GM12878 (cell line): ENCODE measurements at regions not wholly inside any gene's neighbourhood (a gene's known extent, or its start where the extent isn't known, plus 50 kb on each side); places are given as distances from the start of the nearest gene placed in this dataset.

ENCODE experiments used
- ATAC-seq: fragments of 200-7000 bp; cut with Tn5 transposase; 3 replicates; pipeline ENCODE4 v1.9.1; 2020; ENCODE audit warnings: mild to moderate bottlenecking, moderate library complexity
- BruUV-seq: library from RNA; stranded (reverse); fragments of 400-500 nt; replicated peaks from 2 replicates; lab custom pipeline; 2021; lab: Mats Ljungman, UMichigan
- CTCF ChIA-PET: fragments of 300-600 bp; sonication (Branson Sonifier 250); formaldehyde crosslinking; extraction: SDS; loops from one replicate; lab custom pipeline; 2021; ENCODE audit warnings: inconsistent platforms; lab: Yijun Ruan, JAX
- POLR2A ChIA-PET: fragments of 350-600 bp; formaldehyde crosslinking; extraction: SDS; loops from one replicate; lab custom pipeline; 2021; ENCODE audit warnings: inconsistent platforms; lab: Charles Lee
- RAD21 ChIA-PET: fragments of 300-600 bp; sonication (Branson Sonifier 250); formaldehyde crosslinking; loops from one replicate; lab custom pipeline; 2023; ENCODE audit warnings: antibody characterized with exemption; ENCODE audit not compliant: unreplicated experiment; lab: Charles Lee
- SMC1A ChIA-PET: fragments of 300-600 bp; sonication (Branson Sonifier 250); formaldehyde crosslinking; loops from one replicate; lab custom pipeline; 2023; ENCODE audit not compliant: unreplicated experiment, uncharacterized antibody; lab: Charles Lee
- DNase-seq: peaks from one replicate; pipeline ENCODE4 v3.0.0-alpha.2; 2011; ENCODE audit warnings: low read depth, low spot score
- FAIRE-seq: peaks from 3 replicates; lab custom pipeline; 2011; peaks lifted over from hg19 to GRCh38; lab: Jason Lieb, UNC
- H2AFZ ChIP-seq: 2 replicates; pipeline ENCODE4 v1.6.0; 2011; ENCODE audit warnings: low read depth, low read length, control low read depth; ENCODE audit not compliant: control insufficient read depth
- H3K27ac ChIP-seq: 2 replicates; pipeline ENCODE4 v1.5.1; 2011; ENCODE audit warnings: control low read depth; ENCODE audit not compliant: control insufficient read depth, insufficient read depth
- H3K27me3 ChIP-seq, 2 experiments: replicated peaks in 1 of 2; 2 replicates each; pipeline versions ENCODE4 v1.6.0 to v1.6.1; 2011; ENCODE audit warnings: low read length in 1 of 2; ENCODE audit not compliant: control insufficient read depth in 2 of 2, insufficient read depth in 2 of 2
- H3K36me3 ChIP-seq, 2 experiments: 2 replicates each; pipeline ENCODE4 v1.5.1; 2011; ENCODE audit warnings: low read length in 1 of 2; ENCODE audit not compliant: control insufficient read depth in 2 of 2, insufficient read depth in 2 of 2
- H3K4me1 ChIP-seq: 2 replicates; pipeline ENCODE4 v1.6.1; 2011; ENCODE audit warnings: mild to moderate bottlenecking, low read length, moderate library complexity, mixed read lengths; ENCODE audit not compliant: control insufficient read depth, insufficient read depth
- H3K4me2 ChIP-seq: 2 replicates; pipeline ENCODE4 v1.6.0; 2011; ENCODE audit warnings: control low read depth; ENCODE audit not compliant: control insufficient read depth, insufficient read depth
- H3K4me3 ChIP-seq: fragments of 200-600 bp; sonication (generic); 2 replicates; pipeline ENCODE4 v1.5.1; 2016
- H3K79me2 ChIP-seq: 2 replicates; pipeline ENCODE4 v1.6.0; 2011; ENCODE audit warnings: low read length; ENCODE audit not compliant: control insufficient read depth, insufficient read depth
- H3K9ac ChIP-seq: 2 replicates; pipeline ENCODE4 v1.8.0; 2011; ENCODE audit warnings: low read length, control low read depth, mixed read lengths; ENCODE audit not compliant: control insufficient read depth, insufficient read depth
- H3K9me3 ChIP-seq: replicated peaks from 3 replicates; pipeline ENCODE4 v1.5.1; 2011; ENCODE audit warnings: mild to moderate bottlenecking, low read length; ENCODE audit not compliant: control insufficient read depth, insufficient read depth
- H4K20me1 ChIP-seq: 2 replicates; pipeline ENCODE4 v1.6.0; 2011; ENCODE audit not compliant: control insufficient read depth, insufficient read depth
- BACH1 ChIP-seq: fragments of 450-650 bp; IDR thresholded peaks from 2 replicates; pipeline ENCODE4 v1.6.1; 2017; ENCODE audit warnings: mild to moderate bottlenecking, borderline replicate concordance
- BCL11A ChIP-seq: IDR thresholded peaks from 2 replicates; pipeline ENCODE4 v1.6.1; 2011; ENCODE audit warnings: low read depth, low read length
- BCLAF1 ChIP-seq: fragments of 450-650 bp; IDR thresholded peaks from 2 replicates; pipeline ENCODE4 v1.6.1; 2017; ENCODE audit warnings: antibody characterized with exemption, mild to moderate bottlenecking, moderate library complexity
- HDAC6 ChIP-seq: fragments of 200-600 bp; sonication (generic); IDR thresholded peaks from one replicate; pipeline ENCODE4 v1.8.0; 2017; ENCODE audit warnings: antibody characterized with exemption; ENCODE audit not compliant: unreplicated experiment
- MEF2B ChIP-seq: fragments of 450-650 bp; IDR thresholded peaks from 2 replicates; pipeline ENCODE4 v1.6.1; 2018; ENCODE audit warnings: mild to moderate bottlenecking, moderate library complexity; ENCODE audit not compliant: partially characterized antibody, poor library complexity, severe bottlenecking
- PAX5 ChIP-seq: IDR thresholded peaks from 2 replicates; pipeline ENCODE4 v1.6.1; 2011; ENCODE audit warnings: low read depth, low read length, borderline replicate concordance
- RFX5 ChIP-seq: IDR thresholded peaks from 2 replicates; pipeline ENCODE4 v1.6.1; 2011; ENCODE audit warnings: low read depth, low read length, improper control_type of control experiment
- SIX5 ChIP-seq: IDR thresholded peaks from 2 replicates; pipeline ENCODE4 v1.6.1; 2011; ENCODE audit warnings: mild to moderate bottlenecking, low read depth, low read length, moderate library complexity; ENCODE audit not compliant: severe bottlenecking
- SMARCA5 ChIP-seq: fragments of 450-650 bp; IDR thresholded peaks from 2 replicates; pipeline ENCODE4 v1.6.1; 2017; ENCODE audit warnings: mild to moderate bottlenecking
- SMC3 ChIP-seq: IDR thresholded peaks from 2 replicates; pipeline ENCODE4 v1.6.1; 2011; ENCODE audit warnings: low read length, improper control_type of control experiment, borderline replicate concordance
- STAT3 ChIP-seq: IDR thresholded peaks from 2 replicates; pipeline ENCODE4 v1.6.1; 2011; ENCODE audit warnings: low read depth, low read length, improper control_type of control experiment
- TCF3 ChIP-seq: IDR thresholded peaks from 2 replicates; pipeline ENCODE4 v1.6.1; 2012; ENCODE audit warnings: low read depth, mild to moderate bottlenecking, low read length, borderline replicate concordance; ENCODE audit not compliant: insufficient read depth
- WGBS: methylation state at CpG from one replicate; pipeline ENCODE4 v1.1.6; 2016; ENCODE audit warnings: low lambda C conversion rate; ENCODE audit not compliant: insufficient replicate concordance, insufficient coverage; ENCODE audit errors: missing lambda C conversion rate; 5-methylcytosine and 5-hydroxymethylcytosine counted together
- in situ Hi-C: fragments of 300-500 bp; cut with MboI; formaldehyde crosslinking; loops from 9 replicates; pipeline ENCODE4 v1.14.3; 2018; ENCODE audit warnings: mixed read lengths
- intact Hi-C: fragments of 100-400 bp; cut with micrococcal nuclease; formaldehyde crosslinking; loops from one replicate; pipeline ENCODE4 v1.14.2; 2022; ENCODE audit not compliant: unreplicated experiment
- TF ChIP-seq, protein P1 (sequence below): fragments of 450-650 bp; IDR thresholded peaks from 2 replicates; pipeline ENCODE4 v1.6.1; 2017; ENCODE audit warnings: mild to moderate bottlenecking

DNA sequence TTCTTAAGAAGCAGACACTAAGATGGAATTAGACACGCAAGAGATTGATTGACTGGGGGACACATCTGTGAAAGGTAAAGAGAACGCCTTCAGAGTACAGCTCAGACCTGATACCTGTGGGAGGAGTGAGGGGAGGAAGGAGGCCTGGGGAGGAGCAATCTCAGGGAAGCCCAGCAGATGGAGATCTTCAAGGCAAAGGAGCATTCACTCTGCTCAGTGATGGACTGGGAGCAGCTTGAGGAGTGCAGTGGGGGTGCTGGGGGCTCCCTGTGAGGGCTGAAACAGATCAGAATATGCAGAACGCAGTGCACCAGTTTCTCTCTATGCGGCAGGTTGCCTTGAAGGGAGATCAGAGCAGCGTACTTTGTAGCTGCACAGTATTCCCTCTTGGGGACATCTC lies 103.7 kb upstream of the ATP8B1 start:
- TF ChIP-seq SMC3 (no peak), STAT3 (no peak)
- in situ Hi-C loops = no loop called here
- ATAC-seq (no peak; the same call in 2 of the 3 replicates), FAIRE-seq (no peak), DNase-seq (no peak)
- H3K4me3 ChIP-seq = no peak overlapping the region
- no peaks in the 10 kb centered on the region for H3K79me2 ChIP-seq
- no peaks in the 10 kb centered on the region; a peak in 2 of 4 replicates for H3K27me3 ChIP-seq
- H3K27ac ChIP-seq = no peak overlapping the region
- ChIA-PET CTCF (interaction anchor here (0.6 to 0.8 kb wide), 2 partner anchors 19 to 943 kb away, joined by 3 read pairs; no protein-coding TSS in a partner anchor), RAD21 (no interaction called here), SMC1A (no interaction called here), POLR2A (no interaction called here)
- WGBS = 70% methylated on average over 5 of the region's 5 CpGs
- BruUV-seq = no TSS peak
- intact Hi-C loops = no loop called here
- H4K20me1 ChIP-seq = no peaks in the 10 kb centered on the region
- H3K36me3 ChIP-seq = no peaks in the 10 kb centered on the region
- H3K4me1 ChIP-seq = no peaks in the 10 kb centered on the region
- no peak overlapping the region for H2AFZ ChIP-seq
- H3K4me2 ChIP-seq = no peak overlapping the region
- no peaks in the 10 kb centered on the region for H3K9me3 ChIP-seq
- no peak overlapping the region for H3K9ac ChIP-seq

DNA sequence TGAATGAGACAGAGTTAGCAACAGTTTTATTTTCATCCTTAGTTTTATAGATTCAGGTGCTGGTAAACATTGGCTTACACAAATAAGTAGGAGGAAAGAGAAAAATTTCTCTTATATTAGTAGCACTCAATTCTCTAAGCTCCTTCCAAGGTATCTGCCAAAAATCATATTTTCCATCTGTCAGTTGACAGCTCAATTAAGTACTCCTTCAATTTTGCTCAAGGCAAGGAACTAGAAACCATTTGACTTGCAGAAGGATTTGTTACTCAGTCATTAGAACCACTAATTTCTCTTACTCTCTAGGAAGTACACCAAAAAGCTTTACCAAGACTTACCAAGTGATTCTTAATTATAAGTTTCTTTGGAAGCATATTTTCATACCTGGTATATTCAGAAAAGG lies 101.4 kb upstream of the ATP8B1 start:
- Histone ChIP-seq H3K4me2 (no peak overlapping the region), H3K9me3 (no peaks in the 10 kb centered on the region), H3K4me1 (no peaks in the 10 kb centered on the region), H3K79me2 (no peaks in the 10 kb centered on the region), H2AFZ (no peak overlapping the region), H4K20me1 (no peaks in the 10 kb centered on the region), H3K27ac (no peak overlapping the region), H3K4me3 (no peak overlapping the region), H3K27me3 (no peaks in the 10 kb centered on the region; a peak in 2 of 4 replicates), H3K36me3 (no peaks in the 10 kb centered on the region), H3K9ac (no peak overlapping the region)
- intact Hi-C loops = no loop called here
- ATAC-seq = no peak
- FAIRE-seq = no peak
- SMC1A ChIA-PET = interaction anchor here (0.9 to 1.3 kb wide), 2 partner anchors 26 to 55 kb away, joined by 3 read pairs; no protein-coding TSS in a partner anchor
- in situ Hi-C loops = no loop called here
- no peak for DNase-seq
- POLR2A ChIA-PET = no interaction called here
- BruUV-seq = no TSS peak
- RAD21 ChIA-PET = no interaction called here
- CTCF ChIA-PET = interaction anchor here (0.6 kb wide), 1 partner anchor 74 kb away, joined by 4 read pairs; no protein-coding TSS in a partner anchor
- TF ChIP-seq HDAC6 (no peak), PAX5 (no peak), BACH1 (no peak), RFX5 (no peak), BCL11A (no peak), SMC3 (no peak), SIX5 (no peak), MEF2B (no peak), TCF3 (no peak), SMARCA5 (no peak), BCLAF1 (no peak)
- TF ChIP-seq, protein P1, sequence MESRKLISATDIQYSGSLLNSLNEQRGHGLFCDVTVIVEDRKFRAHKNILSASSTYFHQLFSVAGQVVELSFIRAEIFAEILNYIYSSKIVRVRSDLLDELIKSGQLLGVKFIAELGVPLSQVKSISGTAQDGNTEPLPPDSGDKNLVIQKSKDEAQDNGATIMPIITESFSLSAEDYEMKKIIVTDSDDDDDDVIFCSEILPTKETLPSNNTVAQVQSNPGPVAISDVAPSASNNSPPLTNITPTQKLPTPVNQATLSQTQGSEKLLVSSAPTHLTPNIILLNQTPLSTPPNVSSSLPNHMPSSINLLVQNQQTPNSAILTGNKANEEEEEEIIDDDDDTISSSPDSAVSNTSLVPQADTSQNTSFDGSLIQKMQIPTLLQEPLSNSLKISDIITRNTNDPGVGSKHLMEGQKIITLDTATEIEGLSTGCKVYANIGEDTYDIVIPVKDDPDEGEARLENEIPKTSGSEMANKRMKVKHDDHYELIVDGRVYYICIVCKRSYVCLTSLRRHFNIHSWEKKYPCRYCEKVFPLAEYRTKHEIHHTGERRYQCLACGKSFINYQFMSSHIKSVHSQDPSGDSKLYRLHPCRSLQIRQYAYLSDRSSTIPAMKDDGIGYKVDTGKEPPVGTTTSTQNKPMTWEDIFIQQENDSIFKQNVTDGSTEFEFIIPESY = no peak
